ENCODE measurements at regions not wholly inside any gene's neighbourhood (a gene's known extent, or its start where the extent isn't known, plus 50 kb on each side); places are given as distances from the start of the nearest gene placed in this dataset.
A peak's percentile ranks its signal among the peaks of the same experiment; 100 is the strongest.

GRCh38 chr4:80127870-80128419 lies 54.9 kb upstream of the ANTXR2 start:
- Mint-ChIP-seq H3K4me3 (ENCODE audit: unreplicated experiment) (no peak overlapping the region), H3K36me3 (ENCODE audit: low read depth) (no peaks in the 10 kb centered on the region), H3K4me1 (ENCODE audit: low read depth) (peaks cover 6% of the 10 kb centered on the region), H3K27me3 (ENCODE audit: low read depth) (peaks cover 8% of the 10 kb centered on the region), H3K9me3 (ENCODE audit: low read depth) (no peaks in the 10 kb centered on the region), H3K27ac (ENCODE audit: unreplicated experiment) (no peak overlapping the region)
- no peak for TF ChIP-seq CTCF (IDR thresholded peaks at IDR 0.05)
- no peak for DNase-seq (ENCODE audit: low spot score)

GRCh38 chr4:80126435-80126834 lies 53.4 kb upstream of the ANTXR2 start:
- Mint-ChIP-seq H3K4me1 (ENCODE audit: low read depth) (peaks cover 6% of the 10 kb centered on the region), H3K9me3 (ENCODE audit: low read depth) (no peaks in the 10 kb centered on the region), H3K27ac (ENCODE audit: unreplicated experiment) (no peak overlapping the region), H3K27me3 (ENCODE audit: low read depth) (peaks cover 8% of the 10 kb centered on the region), H3K4me3 (ENCODE audit: unreplicated experiment) (no peak overlapping the region), H3K36me3 (ENCODE audit: low read depth) (no peaks in the 10 kb centered on the region)
- DNase-seq (ENCODE audit: low spot score) = no peak
- no peak for TF ChIP-seq CTCF (IDR thresholded peaks at IDR 0.05)

- Mint-ChIP-seq H3K36me3 (ENCODE audit: low read depth) (no peaks in the 10 kb centered on the region), H3K9me3 (ENCODE audit: low read depth) (no peaks in the 10 kb centered on the region), H3K4me3 (ENCODE audit: unreplicated experiment) (no peak overlapping the region), H3K27me3 (ENCODE audit: low read depth) (peaks cover 10% of the 10 kb centered on the region), H3K4me1 (ENCODE audit: low read depth) (peaks cover 6% of the 10 kb centered on the region), H3K27ac (ENCODE audit: unreplicated experiment) (no peak overlapping the region)
- peak; percentile 77 for TF ChIP-seq CTCF (IDR thresholded peaks at IDR 0.05)
- DNase-seq (ENCODE audit: low spot score) = no peak
Observed at GRCh38 chr4:80125252-80126177, 52.5 kb upstream of the ANTXR2 start.

DNA sequence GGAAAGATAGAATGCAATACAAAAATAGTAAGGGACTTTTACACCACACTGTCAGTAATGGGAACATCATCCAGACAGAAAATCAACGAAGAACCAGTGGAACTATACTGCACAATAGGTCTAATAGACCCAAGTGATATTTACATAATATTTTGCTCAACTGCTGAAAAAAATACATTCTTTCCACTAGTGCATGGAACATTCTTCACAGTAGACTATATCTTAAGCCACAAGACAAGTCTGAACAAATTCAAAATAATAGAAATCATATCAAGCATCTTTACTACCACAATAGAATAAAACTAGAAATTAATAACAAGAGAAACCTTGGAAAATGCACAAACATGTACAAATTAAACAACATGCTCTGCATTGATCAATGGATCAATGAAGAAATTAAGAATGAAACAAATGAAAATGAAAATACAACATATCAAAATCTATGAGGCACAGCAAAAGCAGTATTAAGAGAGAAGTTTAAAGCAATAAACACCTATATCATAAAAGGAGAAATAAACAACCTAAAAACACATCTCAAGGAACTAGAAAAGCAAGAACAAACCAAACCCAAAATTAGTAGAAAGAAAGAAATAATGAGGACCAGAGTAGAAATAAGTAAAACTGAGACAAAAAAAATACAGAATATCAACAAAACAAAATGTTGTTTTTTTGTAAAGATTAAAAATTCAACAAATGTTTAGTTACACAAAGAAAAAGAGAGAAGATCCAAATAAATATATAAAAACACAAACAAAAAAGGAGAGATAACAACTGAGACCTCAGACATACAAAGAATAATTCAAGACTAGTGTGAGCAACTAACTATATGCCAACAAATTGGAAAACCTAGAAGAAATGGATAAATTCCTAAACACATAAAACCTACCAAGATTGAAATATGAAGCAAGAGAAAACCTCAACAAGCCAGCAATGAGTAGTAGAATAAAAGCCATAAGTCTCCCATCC lies 51.5 kb upstream of the ANTXR2 start:
- no peaks in the 10 kb centered on the region for H3K36me3 Mint-ChIP-seq (ENCODE audit: low read depth)
- TF ChIP-seq CTCF (IDR thresholded peaks at IDR 0.05) = no peak
- peaks cover 6% of the 10 kb centered on the region for H3K4me1 Mint-ChIP-seq (ENCODE audit: low read depth)
- H3K4me3 Mint-ChIP-seq (ENCODE audit: unreplicated experiment) = no peak overlapping the region
- peaks cover 19% of the 10 kb centered on the region for H3K27me3 Mint-ChIP-seq (ENCODE audit: low read depth)
- no peak for DNase-seq (ENCODE audit: low spot score)
- no peak overlapping the region for H3K27ac Mint-ChIP-seq (ENCODE audit: unreplicated experiment)
- H3K9me3 Mint-ChIP-seq (ENCODE audit: low read depth) = no peaks in the 10 kb centered on the region

Measured in chondrocyte (in vitro differentiated cells).